ENCODE measurements at regions not wholly inside any gene's neighbourhood (a gene's known extent, or its start where the extent isn't known, plus 50 kb on each side); places are given as distances from the start of the nearest gene placed in this dataset.

DNA sequence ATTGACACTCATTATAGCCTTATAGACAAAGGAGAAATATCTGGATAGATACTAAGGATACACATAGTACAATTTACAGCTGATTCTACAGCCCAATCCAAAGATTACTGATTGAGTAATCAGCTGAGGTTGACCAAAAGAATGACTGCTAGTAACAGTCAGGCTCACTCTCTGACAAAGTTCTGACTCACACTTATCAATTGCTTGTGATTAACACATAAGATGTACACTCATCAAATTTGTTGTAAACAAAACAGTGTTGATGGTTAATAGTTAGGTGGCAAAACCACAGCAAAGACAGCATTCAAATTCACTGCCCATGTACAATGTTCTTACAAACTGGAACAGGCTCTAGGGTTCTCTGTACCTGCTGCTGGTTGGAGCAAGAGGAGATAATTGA, 422.7 kb downstream of the TLE1 start:
- H3K9me3 ChIP-seq (ENCODE audit: insufficient read depth, low read length), result no peaks in the 10 kb centered on the region
- H3K27ac ChIP-seq (ENCODE audit: low read depth, low read length), result no peak overlapping the region
- no peak overlapping the region for H3K4me3 ChIP-seq (ENCODE audit: insufficient read depth, low read length, poor library complexity, severe bottlenecking)
- H3K9ac ChIP-seq (ENCODE audit: low read length), result no peak overlapping the region
- no peaks in the 10 kb centered on the region for H3K36me3 ChIP-seq (ENCODE audit: low read length)
- H3K79me2 ChIP-seq (ENCODE audit: insufficient read depth, low read length), result no peaks in the 10 kb centered on the region
- H4K20me1 ChIP-seq (ENCODE audit: low read depth, low read length), result no peaks in the 10 kb centered on the region
- no peaks in the 10 kb centered on the region for H3K9me2 ChIP-seq (replicated peaks; ENCODE audit: insufficient read depth, low read length)
- no peak for TF ChIP-seq EZH2phosphoT487 (conservative IDR thresholded peaks at IDR 0.05; ENCODE audit: low read length)
- TF ChIP-seq, protein P1, sequence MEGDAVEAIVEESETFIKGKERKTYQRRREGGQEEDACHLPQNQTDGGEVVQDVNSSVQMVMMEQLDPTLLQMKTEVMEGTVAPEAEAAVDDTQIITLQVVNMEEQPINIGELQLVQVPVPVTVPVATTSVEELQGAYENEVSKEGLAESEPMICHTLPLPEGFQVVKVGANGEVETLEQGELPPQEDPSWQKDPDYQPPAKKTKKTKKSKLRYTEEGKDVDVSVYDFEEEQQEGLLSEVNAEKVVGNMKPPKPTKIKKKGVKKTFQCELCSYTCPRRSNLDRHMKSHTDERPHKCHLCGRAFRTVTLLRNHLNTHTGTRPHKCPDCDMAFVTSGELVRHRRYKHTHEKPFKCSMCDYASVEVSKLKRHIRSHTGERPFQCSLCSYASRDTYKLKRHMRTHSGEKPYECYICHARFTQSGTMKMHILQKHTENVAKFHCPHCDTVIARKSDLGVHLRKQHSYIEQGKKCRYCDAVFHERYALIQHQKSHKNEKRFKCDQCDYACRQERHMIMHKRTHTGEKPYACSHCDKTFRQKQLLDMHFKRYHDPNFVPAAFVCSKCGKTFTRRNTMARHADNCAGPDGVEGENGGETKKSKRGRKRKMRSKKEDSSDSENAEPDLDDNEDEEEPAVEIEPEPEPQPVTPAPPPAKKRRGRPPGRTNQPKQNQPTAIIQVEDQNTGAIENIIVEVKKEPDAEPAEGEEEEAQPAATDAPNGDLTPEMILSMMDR (IDR thresholded peaks at IDR 0.05; ENCODE audit: insufficient read depth, low read length, poor library complexity, severe bottlenecking), result no peak
- H2AFZ ChIP-seq (ENCODE audit: low read depth, low read length, severe bottlenecking), result no peak overlapping the region
- H3K4me2 ChIP-seq (ENCODE audit: low read depth, low read length, poor library complexity, severe bottlenecking), result no peak overlapping the region
- H3F3A ChIP-seq (ENCODE audit: insufficient read depth), result no peaks in the 10 kb centered on the region
- H3K27me3 ChIP-seq (ENCODE audit: low read length), result no peaks in the 10 kb centered on the region

DNA sequence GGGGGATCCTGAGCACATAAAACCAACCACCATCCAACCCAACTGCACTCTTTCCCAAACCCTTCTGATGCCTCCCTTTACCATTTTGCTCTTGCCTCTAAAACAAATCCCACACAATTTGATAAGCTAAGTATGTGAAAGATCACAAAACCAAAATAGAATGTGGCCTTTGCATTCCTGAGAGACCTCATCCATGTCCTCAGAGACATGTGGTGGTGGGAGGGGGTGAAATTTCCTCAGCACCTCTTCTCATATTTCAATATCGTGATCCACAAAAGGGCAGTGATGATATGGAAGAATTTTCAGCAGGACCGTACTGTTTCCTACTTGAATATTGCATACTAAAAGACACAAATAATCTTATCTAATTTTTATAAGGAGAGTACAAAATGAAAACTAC, 423.3 kb downstream of the TLE1 start:
- no peak for TF ChIP-seq EZH2phosphoT487 (conservative IDR thresholded peaks at IDR 0.05; ENCODE audit: low read length)
- TF ChIP-seq, protein P1 (IDR thresholded peaks at IDR 0.05; ENCODE audit: insufficient read depth, low read length, poor library complexity, severe bottlenecking), result no peak
- Histone ChIP-seq H3K9me3 (ENCODE audit: insufficient read depth, low read length) (no peaks in the 10 kb centered on the region), H3K79me2 (ENCODE audit: insufficient read depth, low read length) (no peaks in the 10 kb centered on the region), H3K9ac (ENCODE audit: low read length) (no peak overlapping the region), H3K4me2 (ENCODE audit: low read depth, low read length, poor library complexity, severe bottlenecking) (no peak overlapping the region), H4K20me1 (ENCODE audit: low read depth, low read length) (no peaks in the 10 kb centered on the region), H3K4me3 (ENCODE audit: insufficient read depth, low read length, poor library complexity, severe bottlenecking) (no peak overlapping the region), H2AFZ (ENCODE audit: low read depth, low read length, severe bottlenecking) (no peak overlapping the region), H3F3A (ENCODE audit: insufficient read depth) (no peaks in the 10 kb centered on the region), H3K36me3 (ENCODE audit: low read length) (no peaks in the 10 kb centered on the region), H3K9me2 (replicated peaks; ENCODE audit: insufficient read depth, low read length) (no peaks in the 10 kb centered on the region), H3K27ac (ENCODE audit: low read depth, low read length) (no peak overlapping the region), H3K27me3 (ENCODE audit: low read length) (no peaks in the 10 kb centered on the region)

DNA sequence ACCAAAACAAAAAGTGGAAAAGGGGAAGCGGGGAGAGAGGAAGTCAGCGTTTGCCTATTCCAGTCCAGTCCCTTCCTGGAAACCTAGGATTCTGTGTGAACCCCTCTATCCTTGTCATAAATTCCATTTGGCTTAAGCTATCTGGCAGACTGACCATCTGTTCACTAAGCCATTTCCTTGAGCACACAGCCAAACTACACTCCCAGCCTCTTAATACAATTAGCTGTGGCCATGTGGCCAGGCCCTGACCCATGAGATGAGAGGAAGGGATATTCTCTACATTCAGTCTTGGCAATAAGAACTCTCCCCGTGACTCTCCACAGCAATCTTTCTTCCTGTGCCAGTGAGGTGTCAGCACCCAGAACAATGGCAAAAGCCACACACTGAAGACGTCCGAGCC, 424.8 kb downstream of the TLE1 start:
- H4K20me1 ChIP-seq (ENCODE audit: low read depth, low read length), result no peaks in the 10 kb centered on the region
- H3K36me3 ChIP-seq (ENCODE audit: low read length), result no peaks in the 10 kb centered on the region
- no peaks in the 10 kb centered on the region for H3K79me2 ChIP-seq (ENCODE audit: insufficient read depth, low read length)
- no peak overlapping the region for H3K27ac ChIP-seq (ENCODE audit: low read depth, low read length)
- H3K9ac ChIP-seq (ENCODE audit: low read length), result no peak overlapping the region
- no peak overlapping the region for H3K4me3 ChIP-seq (ENCODE audit: insufficient read depth, low read length, poor library complexity, severe bottlenecking)
- H3F3A ChIP-seq (ENCODE audit: insufficient read depth), result no peaks in the 10 kb centered on the region
- no peaks in the 10 kb centered on the region for H3K27me3 ChIP-seq (ENCODE audit: low read length)
- H3K4me2 ChIP-seq (ENCODE audit: low read depth, low read length, poor library complexity, severe bottlenecking), result no peak overlapping the region
- TF ChIP-seq EZH2phosphoT487 (conservative IDR thresholded peaks at IDR 0.05; ENCODE audit: low read length), result no peak
- TF ChIP-seq, protein P1 (IDR thresholded peaks at IDR 0.05; ENCODE audit: insufficient read depth, low read length, poor library complexity, severe bottlenecking), result no peak
- H3K9me2 ChIP-seq (replicated peaks; ENCODE audit: insufficient read depth, low read length), result no peaks in the 10 kb centered on the region
- H3K9me3 ChIP-seq (ENCODE audit: insufficient read depth, low read length), result no peaks in the 10 kb centered on the region
- H2AFZ ChIP-seq (ENCODE audit: low read depth, low read length, severe bottlenecking), result no peak overlapping the region
